Amygdala (tissue), 56 donors: ENCODE measurements at regions not wholly inside any gene's neighbourhood (a gene's known extent, or its start where the extent isn't known, plus 50 kb on each side); places are given as distances from the start of the nearest gene placed in this dataset.
"Not testable (repeated sequence)": the region's sequence is repeated elsewhere in the genome, so short reads cannot be mapped to it uniquely, and the experiment has no call there.

Experiments used
- DNase-seq, 56 donors: peaks; one replicate each; lab custom pipeline; 2025; lab: John Stamatoyannopoulos, UW

DNA sequence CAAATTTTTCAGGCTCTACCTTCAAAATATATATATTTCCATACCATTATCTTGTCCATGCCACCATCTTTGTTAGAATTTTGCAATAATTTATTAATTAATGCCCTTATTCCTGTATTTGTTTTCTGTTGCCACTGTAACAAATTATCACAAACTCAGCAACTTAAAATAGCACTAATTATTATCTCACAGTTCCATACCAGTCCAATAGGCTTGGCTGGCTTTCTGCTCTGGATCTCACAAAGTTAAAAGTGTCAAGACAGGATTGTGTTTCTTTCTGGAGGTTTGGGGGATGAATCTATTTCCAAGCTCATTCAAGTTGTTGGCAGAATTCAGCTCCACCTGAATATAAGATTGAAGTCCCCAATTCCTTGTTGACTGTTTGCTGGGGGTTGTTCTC, 58.6 kb upstream of the SLC38A4 start:
- no peak for DNase-seq

DNA sequence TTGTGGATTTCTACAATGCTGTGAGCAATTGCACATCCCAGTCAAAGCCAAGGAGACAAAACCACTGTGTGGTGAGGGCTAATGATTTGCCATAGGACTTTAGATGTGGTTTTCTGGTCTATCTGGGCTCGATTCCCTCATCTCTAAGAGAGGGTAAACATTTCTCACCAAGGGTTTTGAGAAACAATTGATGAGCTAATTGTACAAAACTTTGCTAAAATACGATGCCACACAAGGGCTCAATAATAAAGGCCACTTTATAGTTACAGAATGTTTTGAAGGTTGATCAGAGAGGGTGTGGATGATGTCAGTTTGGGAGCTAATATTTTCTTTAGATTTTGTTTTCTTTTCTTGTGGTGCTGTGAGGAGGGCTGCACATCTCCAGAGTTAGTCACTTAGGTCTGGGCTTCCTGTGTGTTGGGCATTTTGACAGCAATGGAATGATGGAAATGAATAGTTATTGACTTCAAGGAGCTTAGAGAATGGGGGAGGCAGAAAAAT, 60.8 kb upstream of the SLC38A4 start:
- DNase-seq, result no peak

- DNase-seq, result no peak
Measured at GRCh38 chr12:46887870-46888269, 62.1 kb upstream of the SLC38A4 start.

- no peak for DNase-seq
Measured at GRCh38 chr12:46888568-46888967, 62.8 kb upstream of the SLC38A4 start.

GRCh38 chr12:46891306-46891705, 65.5 kb upstream of the SLC38A4 start:
- no peak for DNase-seq

DNA sequence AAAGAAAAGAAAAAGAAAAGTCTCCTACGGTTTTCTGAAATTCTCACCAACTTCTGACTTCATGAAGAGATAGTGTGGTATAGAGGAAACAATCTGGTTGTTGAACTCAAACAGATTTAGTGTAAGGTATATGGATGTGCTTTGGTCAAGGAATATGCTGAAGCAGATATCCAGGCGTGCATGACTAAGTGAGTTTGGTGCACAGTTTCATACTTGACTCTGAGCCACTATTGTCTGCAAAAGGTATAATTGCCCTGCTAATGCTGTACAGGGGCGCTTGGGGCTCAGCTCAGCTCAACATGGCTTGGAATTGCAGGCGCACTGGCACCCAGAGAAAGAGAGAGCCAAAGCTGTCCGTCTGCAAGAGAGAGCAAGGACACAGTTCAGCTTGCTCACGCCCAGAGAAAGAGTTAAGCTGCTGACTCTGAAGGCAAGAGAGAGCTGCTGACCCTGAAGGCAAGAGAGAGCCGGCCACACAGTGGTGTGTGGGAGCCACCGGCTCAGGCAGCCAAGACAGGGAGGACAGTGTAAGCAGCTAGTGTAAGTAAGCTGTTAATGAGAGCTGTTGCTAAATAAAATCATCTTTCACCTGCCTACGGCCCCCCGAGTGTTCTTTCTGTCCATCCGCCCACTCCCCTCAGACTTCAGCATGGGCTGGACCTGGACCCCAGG, 66.4 kb upstream of the SLC38A4 start:
- no peak for DNase-seq

DNA sequence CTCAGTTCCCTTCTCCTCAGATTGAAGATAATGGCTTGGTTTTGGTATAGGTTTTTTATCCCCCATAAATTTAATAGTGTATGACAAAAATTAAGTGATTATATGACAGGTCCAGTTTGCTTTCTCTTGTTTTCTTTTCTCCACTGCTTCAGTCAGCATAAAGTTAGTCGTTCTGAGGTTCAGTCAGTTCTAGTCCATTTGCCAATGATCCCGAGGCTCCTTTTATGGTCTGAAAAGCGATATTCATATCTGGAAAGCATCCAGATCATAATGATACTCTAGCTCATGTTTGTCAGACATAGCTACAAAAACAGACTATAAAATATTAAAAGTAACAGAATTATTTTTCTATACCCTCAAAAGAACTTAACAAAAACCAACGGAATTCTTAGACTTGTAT, 67.1 kb upstream of the SLC38A4 start:
- DNase-seq, result no peak

GRCh38 chr12:46893434-46893833, 67.6 kb upstream of the SLC38A4 start:
- no peak for DNase-seq

DNA sequence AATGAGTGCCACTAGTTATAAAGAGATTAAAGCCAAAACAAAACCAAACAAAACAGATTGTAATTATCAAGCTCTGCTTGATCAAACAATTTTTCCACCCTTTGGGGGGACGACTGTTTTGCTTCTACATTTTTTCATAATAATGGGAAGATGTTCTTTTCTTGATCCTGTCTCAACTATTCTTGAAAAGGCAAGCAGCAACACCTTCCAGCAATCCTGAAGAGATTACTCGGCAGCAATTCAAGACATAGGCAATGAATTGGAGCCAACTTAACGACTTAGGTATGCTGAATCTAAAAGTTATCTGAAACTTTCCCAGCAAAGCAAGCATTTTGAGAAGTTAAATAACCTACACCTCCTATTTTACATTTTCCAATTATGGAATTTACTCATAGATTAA, 69.9 kb upstream of the SLC38A4 start:
- no peak for DNase-seq

GRCh38 chr12:46896680-46897079, 70.9 kb upstream of the SLC38A4 start:
- DNase-seq, result no peak

DNA sequence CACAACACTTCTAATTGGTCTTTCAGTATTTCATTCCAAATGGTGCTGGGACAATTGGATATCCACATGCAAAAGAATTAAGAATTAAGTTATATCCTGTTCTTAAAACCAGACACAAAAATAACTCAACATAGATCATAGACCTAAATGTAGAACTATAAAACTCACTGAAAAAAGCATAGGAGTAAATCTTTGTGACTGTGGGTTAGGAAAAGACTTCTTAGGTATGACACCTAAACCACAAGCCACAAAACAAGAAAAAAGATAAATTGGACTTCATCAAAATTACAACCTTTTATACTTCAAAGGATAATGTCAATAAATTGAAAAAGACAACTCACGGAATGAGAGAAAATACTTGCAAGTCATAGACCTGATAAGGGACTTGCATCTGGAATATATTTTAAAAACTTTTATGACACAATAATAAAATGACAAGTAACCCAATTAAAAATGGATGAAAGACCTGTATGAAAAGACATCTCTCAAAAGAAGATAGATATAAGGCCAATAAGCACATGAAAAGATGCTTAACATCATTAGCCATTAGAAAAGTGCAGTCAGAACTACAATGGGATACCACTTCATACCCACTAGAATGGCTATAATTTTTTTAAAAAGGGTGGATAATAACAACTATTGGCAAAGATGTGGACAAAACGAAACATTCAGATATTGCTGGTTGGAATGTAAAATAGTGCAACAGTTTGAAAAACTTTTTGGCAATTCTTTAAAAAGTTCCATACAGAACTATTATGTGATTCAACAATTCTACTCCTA, 72.5 kb upstream of the SLC38A4 start:
- no peak for DNase-seq

- no peak for DNase-seq
Measured at GRCh38 chr12:46898989-46899388, 73.2 kb upstream of the SLC38A4 start.

DNA sequence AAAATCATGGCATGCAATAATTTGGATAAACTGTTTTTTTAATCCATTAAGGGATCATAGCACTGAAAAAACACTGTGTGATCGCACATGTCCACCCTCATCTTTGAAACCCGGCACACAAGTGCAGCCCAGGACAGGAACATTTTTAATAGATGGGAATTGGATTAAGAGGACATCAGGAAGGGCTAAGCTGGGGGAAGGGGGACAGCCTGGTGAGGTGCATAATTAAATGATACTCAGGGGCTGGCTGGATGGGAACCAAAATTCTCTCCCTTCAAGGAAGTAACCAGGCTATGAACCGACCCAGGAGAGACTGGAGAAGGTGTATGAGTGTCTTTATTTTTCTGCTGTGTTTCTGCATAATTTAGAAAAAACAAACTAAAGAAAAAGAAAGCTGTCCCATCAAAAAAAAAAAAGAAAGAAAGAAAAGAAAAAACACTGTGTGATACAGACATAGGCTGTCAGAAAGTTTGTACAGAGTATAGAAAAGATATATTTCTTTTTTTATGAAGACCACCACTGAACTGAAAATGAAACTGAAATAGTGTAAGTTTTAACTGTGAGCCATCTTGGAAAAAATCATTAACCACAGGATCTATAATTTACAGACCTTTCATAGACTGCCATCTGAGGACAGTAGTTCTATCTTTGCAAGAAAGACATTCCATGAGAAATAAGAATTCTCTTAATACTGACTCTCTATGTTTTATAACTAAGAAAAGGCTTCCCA, 75.1 kb upstream of the SLC38A4 start:
- no peak for DNase-seq

DNA sequence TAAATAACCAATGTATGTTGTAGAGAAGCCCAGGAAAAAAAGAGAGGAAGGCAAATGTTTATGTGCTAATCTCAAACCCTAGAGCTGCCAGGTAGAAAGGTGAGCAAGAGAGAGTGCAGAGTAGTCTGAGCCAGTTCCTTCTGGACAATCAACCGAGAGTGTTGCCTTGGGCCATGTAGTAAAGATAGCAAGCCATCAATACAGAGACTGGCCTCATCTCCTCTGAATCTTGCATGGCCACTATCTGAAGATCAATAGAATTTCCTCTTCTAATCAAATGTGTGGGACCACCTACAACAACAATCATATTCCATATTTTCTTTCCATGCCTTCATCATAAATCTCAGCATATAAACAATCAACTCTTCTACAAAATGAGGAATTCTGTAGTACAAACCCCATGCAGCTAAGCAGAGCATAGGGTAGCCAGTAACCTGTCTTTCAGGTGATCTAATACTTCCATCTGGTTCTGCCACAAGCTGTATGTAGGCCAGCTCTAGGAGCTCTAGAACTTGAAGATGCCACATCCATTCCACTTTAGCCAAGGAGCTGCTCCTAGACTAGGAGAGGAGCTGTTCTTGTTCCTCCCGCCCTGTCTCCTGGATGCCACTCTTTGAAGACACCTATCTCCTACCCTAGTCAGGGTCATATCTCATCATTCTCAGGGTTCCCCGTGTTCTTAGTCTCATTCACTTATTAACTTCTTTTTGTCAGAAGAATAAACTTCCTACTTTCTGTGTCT, 75.8 kb upstream of the SLC38A4 start:
- DNase-seq, result no peak

GRCh38 chr12:46903058-46903457, 77.3 kb upstream of the SLC38A4 start:
- DNase-seq, result no peak

DNA sequence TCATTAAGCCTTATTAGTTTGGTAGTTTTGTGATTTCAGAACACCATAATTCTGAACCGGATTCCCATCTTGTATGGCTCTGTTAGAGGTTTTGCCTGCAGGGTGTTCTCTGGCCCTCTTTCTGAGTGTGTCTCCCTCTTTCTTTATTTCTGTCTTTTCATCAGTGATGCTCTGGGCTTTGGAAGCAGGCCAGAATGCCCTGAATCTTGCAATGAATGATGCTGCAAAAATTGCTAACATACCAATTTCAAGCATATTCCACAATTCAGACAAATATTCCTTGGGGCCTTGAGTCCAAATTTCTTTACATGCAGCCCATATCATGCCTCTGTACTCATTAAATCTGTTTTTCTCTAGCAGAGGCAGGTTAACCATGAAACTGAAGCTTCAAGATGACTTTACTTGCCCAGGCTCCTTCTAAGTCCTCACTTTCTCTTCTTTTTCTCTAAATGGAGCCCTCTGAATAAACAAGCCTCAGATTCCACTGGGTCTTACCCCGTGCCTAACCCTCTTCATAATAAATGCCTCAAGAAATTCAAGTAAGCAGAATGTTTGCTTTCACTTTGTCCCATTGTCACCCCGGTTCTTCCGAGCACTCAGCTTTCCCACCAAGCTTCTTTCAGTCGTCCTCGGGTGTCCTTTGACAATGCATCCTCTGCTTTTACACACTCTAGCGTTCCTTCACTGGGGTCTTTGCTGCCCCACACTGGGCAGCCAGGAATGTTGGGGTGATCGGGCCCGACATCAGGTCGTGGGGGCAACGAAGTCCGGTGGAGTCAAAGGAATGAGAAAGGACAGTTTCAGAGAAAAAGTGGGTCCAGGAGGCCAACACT, 78.8 kb upstream of the SLC38A4 start:
- no peak for DNase-seq

DNA sequence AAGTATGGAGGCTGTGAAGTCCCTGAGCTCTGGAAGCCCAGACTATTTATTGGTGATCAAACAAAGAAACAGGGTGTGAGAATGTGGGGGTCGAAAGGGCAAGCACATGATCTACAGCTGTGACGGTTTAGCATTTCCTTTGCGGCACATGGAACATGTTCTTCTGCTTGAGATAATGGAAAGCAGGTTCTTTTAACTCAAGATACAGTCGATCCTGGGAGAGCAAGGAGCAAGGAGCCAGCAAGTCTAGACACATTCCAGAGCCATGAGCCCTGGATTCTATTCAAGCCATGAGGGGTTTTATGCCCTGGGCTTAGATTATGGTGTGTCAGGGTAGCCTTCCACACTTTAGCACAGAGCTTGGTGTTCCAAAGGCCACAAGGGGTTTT, 79.4 kb upstream of the SLC38A4 start:
- DNase-seq, result not testable (repeated sequence)

- DNase-seq, result no peak
Measured at GRCh38 chr12:46907791-46908190, 82.0 kb upstream of the SLC38A4 start.

DNA sequence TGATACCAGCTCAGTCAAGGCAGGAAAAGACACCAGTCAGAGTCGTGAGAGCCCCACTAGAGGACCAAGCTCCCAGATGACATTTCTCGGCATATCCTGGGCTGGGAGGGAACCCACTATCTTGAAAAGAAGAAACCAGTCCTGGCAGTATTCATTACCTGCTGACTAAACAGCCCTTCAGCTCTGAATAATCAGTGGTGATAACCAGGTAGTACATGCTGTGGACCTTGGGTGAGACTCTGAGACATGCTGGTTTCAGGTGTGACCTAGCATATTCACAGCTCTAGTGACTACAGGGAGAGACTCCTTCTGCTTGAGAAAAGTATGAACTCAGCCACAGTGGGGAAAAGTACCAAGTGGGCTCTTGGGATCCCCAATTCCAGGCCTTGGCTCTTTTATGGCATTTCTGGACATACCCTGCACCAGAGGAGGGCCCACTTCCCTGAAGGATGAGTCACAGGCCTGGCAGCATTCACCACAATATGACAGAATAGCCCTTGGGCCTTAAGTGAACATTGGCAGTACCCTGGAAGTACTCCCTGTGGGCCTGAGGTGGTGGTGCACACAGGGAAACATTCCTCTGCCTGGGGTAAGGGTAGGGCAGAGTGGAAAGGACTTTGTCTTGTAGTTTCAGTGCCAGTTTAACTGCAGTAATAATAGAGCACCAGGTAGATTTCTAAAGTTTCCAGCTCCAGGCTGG, 82.6 kb upstream of the SLC38A4 start:
- no peak for DNase-seq
